IPS DF 6.9 (cell line): ENCODE measurements at regions not wholly inside any gene's neighbourhood (a gene's known extent, or its start where the extent isn't known, plus 50 kb on each side); places are given as distances from the start of the nearest gene placed in this dataset.

Experiments
- DNase-seq: peaks from one replicate; pipeline ENCODE4 v3.0.0-alpha.2; 2013; ENCODE audit warnings: low read depth, low spot score
- H3K27ac ChIP-seq: one replicate; pipeline ENCODE4 v1.5.1; 2013; ENCODE audit warnings: low read length, control low read depth
- H3K27me3 ChIP-seq: 2 replicates; pipeline ENCODE4 v1.6.1; 2013; ENCODE audit warnings: mild to moderate bottlenecking, low read length; ENCODE audit not compliant: control insufficient read depth, insufficient read depth
- H3K36me3 ChIP-seq: 2 replicates; pipeline ENCODE4 v1.6.1; 2013; ENCODE audit warnings: low read length; ENCODE audit not compliant: control insufficient read depth, insufficient read depth
- H3K4me1 ChIP-seq: 2 replicates; pipeline ENCODE4 v1.6.1; 2013; ENCODE audit warnings: low read length; ENCODE audit not compliant: control insufficient read depth, insufficient read depth
- H3K4me3 ChIP-seq: 2 replicates; pipeline ENCODE4 v1.5.1; 2013; ENCODE audit warnings: mild to moderate bottlenecking, low read length
- H3K9me3 ChIP-seq: 2 replicates; pipeline ENCODE4 v1.6.1; 2013; ENCODE audit warnings: low read length, inconsistent platforms; ENCODE audit not compliant: control insufficient read depth, insufficient read depth
- WGBS: extraction: QIAGEN DNeasy Blood & Tissue Kit; methylation state at CpG from one replicate; pipeline ENCODE4 v1.1.7; 2013; ENCODE audit warnings: mixed read lengths, missing lambda C conversion rate; ENCODE audit not compliant: insufficient read length, insufficient coverage; 5-methylcytosine and 5-hydroxymethylcytosine counted together

DNA sequence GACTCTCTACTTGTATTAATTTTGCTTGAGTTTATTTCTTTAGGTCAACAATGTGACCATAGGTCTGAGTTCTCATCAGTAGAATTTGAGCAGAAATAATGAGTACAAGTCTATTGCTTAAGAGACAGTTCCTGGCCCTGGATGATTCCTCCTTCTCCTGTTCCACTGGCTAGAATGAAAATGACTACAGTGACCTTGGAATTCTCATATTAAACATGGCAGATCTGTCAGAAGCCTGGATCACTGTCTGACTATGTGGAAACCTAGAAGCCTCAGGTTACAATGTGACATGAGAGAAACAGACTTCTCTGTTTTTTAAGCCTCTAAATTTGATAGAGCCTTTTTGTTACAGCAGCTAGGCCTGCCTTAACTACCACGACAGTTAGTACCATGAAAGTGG is 82.9 kb upstream of the MED14 start:
- Histone ChIP-seq H3K4me1 (no peaks in the 10 kb centered on the region), H3K36me3 (no peaks in the 10 kb centered on the region), H3K4me3 (no peak overlapping the region), H3K27ac (no peak overlapping the region), H3K9me3 (no peaks in the 10 kb centered on the region), H3K27me3 (no peaks in the 10 kb centered on the region)
- no peak for DNase-seq
- no CpG with 5 or more reads among the region's 1 CpG for WGBS

DNA sequence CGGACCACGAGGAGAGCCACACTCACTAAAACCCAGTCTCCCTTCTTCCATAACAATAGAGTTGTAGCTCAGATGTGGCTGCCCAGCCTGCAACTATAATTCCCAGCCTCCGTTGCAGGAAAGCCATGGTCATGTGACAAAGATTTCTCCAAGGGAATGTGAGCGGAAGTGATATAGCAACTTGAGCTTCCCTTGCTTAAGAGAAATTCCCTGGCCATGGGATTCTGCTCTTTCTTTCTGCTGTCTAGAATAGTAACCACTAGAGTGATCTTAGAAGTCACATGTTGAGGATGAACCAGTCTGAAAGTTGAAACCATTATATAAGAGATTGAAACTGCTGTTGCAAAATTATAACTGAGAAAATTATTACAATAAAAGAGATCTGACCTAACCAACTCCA is 86.4 kb upstream of the MED14 start:
- no peaks in the 10 kb centered on the region for H3K4me1 ChIP-seq
- no peaks in the 10 kb centered on the region for H3K36me3 ChIP-seq
- WGBS = no CpG with 5 or more reads among the region's 4 CpGs
- H3K4me3 ChIP-seq = no peak overlapping the region
- no peaks in the 10 kb centered on the region for H3K27me3 ChIP-seq
- DNase-seq = no peak
- H3K9me3 ChIP-seq = no peaks in the 10 kb centered on the region
- H3K27ac ChIP-seq = no peak overlapping the region

DNA sequence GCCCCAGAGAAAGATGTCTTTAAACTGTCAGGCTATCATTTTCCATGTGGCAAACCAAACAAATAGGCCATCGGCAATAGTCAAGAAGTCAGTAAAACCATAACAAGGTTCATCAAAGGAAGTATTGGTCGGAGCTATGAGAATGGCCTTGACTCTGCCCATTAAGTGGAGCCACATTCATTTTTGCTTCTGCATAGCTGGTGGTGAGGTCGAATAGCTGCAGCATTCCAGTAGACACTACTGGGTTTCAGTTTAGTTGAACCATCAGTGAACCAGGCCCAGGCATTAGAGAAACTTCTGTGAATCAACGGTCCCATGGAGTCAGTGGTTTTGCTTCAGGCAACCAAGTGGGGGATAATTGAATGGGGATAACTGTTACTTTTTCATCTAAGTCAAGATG is 92.0 kb upstream of the MED14 start:
- Histone ChIP-seq H3K4me3 (no peak overlapping the region), H3K9me3 (no peaks in the 10 kb centered on the region), H3K4me1 (no peaks in the 10 kb centered on the region), H3K27ac (no peak overlapping the region), H3K36me3 (no peaks in the 10 kb centered on the region), H3K27me3 (no peaks in the 10 kb centered on the region)
- no peak for DNase-seq
- no CpG with 5 or more reads among the region's 4 CpGs for WGBS

DNA sequence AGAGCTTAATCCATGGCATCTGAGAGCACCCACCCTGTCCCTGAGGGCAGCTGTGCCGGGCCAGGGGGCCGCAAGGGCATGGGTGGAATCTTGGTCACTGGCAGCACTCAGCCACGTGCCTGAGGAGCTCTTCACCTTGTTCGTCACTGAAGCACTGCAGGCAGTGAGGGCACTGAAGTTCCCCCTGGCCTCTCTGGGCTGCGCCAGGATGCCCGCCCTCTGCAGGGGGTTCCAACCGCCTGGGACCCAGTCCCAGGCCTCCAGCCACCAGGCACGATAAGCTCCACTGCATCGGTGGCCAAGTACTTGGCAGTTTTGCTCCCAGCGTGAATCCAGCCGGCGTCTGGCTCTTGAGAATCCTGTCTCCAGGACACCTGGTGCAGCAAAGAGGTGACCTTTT is 96.4 kb upstream of the MED14 start:
- no peaks in the 10 kb centered on the region for H3K27me3 ChIP-seq
- no peak overlapping the region for H3K4me3 ChIP-seq
- no peaks in the 10 kb centered on the region for H3K4me1 ChIP-seq
- H3K9me3 ChIP-seq = no peaks in the 10 kb centered on the region
- DNase-seq = no peak
- no peak overlapping the region for H3K27ac ChIP-seq
- WGBS = no CpG with 5 or more reads among the region's 12 CpGs
- no peaks in the 10 kb centered on the region for H3K36me3 ChIP-seq

DNA sequence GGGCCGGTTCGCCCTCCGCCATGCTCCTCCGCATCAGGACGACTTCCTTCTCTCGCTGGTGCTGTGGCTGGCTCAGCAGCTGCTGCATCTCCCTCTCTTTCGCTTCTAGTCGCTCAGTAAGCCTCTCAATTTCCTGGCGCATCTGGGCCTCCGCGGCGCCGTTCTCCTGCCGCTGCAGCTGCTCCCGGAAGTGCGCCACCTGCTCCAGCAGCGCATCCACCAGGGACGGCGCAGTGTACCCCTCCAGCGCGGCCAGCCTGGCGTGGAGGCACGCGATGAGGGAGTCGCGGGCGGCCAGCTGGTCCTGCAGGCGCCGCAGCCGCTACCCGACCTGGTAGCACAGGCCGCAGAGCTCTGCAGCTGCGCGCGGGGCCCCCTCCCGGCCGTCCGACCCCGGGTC is 97.4 kb upstream of the MED14 start:
- H3K36me3 ChIP-seq = no peaks in the 10 kb centered on the region
- H3K27ac ChIP-seq = no peak overlapping the region
- WGBS = no CpG with 5 or more reads among the region's 39 CpGs
- H3K4me1 ChIP-seq = no peaks in the 10 kb centered on the region
- no peaks in the 10 kb centered on the region for H3K9me3 ChIP-seq
- H3K4me3 ChIP-seq = no peak overlapping the region
- H3K27me3 ChIP-seq = no peaks in the 10 kb centered on the region
- DNase-seq = no peak

DNA sequence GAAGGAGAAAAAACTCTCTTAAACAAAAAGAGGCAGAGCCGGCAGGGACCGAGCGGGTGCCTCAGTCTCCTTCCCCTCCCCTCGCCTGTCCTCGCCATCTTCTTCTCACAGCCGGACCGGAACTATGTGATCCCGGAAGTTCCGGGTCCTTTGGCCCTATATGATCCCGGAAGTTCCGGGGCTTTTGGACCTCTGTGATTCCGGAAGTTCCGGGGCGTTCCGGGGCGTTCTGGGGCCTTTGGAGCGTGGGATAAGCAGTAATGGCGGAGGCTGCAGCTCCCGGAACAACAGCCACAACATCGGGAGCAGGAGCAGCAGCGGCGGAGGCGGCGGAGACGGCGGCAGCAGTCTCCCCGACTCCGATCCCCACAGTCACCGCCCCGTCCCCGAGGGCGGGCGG is 98.9 kb upstream of the MED14 start:
- Histone ChIP-seq H3K27ac (no peak overlapping the region), H3K36me3 (no peaks in the 10 kb centered on the region), H3K9me3 (no peaks in the 10 kb centered on the region), H3K4me1 (no peaks in the 10 kb centered on the region), H3K27me3 (no peaks in the 10 kb centered on the region), H3K4me3 (no peak overlapping the region)
- DNase-seq = no peak
- no CpG with 5 or more reads among the region's 33 CpGs for WGBS

DNA sequence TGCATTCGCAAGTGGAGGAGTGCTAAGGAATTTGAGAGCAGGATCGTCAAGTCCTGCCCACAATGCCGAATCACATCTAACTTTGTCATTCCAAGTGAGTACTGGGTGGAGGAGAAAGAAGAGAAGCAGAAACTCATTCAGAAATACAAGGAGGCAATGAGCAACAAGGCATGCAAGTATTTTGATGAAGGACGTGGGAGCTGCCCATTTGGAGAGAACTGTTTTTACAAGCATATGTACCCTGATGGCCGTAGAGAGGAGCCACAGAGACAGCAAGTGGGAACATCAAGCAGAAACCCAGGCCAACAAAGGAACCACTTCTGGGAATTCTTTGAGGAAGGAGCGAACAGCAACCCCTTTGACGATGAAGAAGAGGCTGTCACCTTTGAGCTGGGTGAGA is 100.2 kb upstream of the MED14 start:
- Histone ChIP-seq H3K4me1 (no peaks in the 10 kb centered on the region), H3K36me3 (no peaks in the 10 kb centered on the region), H3K4me3 (no peak overlapping the region), H3K27ac (no peak overlapping the region), H3K27me3 (no peaks in the 10 kb centered on the region), H3K9me3 (no peaks in the 10 kb centered on the region)
- WGBS = no CpG with 5 or more reads among the region's 7 CpGs
- no peak for DNase-seq

DNA sequence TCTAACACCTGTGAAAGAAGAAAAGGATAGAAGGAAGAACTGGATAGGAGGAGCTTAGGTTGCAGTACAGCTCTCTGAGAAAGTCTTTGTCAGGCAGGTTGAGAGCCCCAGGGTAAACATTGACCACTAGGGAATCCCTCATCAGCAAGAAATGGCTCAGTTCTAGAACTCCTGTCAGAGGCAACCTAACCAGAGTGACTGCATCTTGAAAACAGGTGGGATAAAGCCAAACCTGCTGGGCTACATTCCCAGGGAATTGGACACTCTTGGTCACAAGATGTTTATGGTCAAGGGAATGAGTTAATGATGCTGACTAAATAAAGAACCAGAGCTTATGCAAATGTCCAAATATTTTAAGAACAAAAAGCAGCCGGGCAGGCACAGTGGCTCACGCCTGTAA is 108.3 kb upstream of the MED14 start:
- Histone ChIP-seq H3K4me1 (no peaks in the 10 kb centered on the region), H3K27me3 (no peaks in the 10 kb centered on the region), H3K27ac (no peak overlapping the region), H3K36me3 (peaks cover 3% of the 10 kb centered on the region; the same call in 1 of the 2 replicates), H3K9me3 (no peaks in the 10 kb centered on the region; the same call in 1 of the 2 replicates), H3K4me3 (no peak overlapping the region)
- WGBS = no CpG with 5 or more reads among the region's 2 CpGs
- no peak for DNase-seq

DNA sequence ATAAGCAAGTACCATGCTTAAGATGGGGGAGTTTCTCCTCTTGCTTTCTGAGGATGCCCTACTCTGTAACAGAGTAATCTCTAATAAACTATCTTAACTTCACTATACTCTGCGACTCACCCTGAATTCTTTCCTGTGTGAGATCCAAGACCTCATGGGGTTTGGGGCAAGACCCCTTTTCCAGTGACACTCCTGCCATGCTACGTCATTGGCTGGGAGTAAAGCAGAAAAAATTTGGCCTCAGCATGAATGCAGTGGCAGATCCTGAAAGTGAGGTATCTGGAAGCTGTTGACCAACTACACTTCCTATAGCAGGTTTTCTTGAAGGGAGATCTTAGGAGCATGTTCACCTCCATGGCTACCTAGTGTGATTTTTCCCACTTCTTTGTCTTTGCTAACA is 109.1 kb upstream of the MED14 start:
- no peak overlapping the region for H3K4me3 ChIP-seq
- H3K27me3 ChIP-seq = no peaks in the 10 kb centered on the region
- no peaks in the 10 kb centered on the region for H3K4me1 ChIP-seq
- DNase-seq = no peak
- no peaks in the 10 kb centered on the region; the same call in 1 of the 2 replicates for H3K9me3 ChIP-seq
- WGBS = no CpG with 5 or more reads among the region's 2 CpGs
- peak overlapping the region; percentile 21 for H3K27ac ChIP-seq
- peaks cover 3% of the 10 kb centered on the region; the same call in 1 of the 2 replicates for H3K36me3 ChIP-seq

DNA sequence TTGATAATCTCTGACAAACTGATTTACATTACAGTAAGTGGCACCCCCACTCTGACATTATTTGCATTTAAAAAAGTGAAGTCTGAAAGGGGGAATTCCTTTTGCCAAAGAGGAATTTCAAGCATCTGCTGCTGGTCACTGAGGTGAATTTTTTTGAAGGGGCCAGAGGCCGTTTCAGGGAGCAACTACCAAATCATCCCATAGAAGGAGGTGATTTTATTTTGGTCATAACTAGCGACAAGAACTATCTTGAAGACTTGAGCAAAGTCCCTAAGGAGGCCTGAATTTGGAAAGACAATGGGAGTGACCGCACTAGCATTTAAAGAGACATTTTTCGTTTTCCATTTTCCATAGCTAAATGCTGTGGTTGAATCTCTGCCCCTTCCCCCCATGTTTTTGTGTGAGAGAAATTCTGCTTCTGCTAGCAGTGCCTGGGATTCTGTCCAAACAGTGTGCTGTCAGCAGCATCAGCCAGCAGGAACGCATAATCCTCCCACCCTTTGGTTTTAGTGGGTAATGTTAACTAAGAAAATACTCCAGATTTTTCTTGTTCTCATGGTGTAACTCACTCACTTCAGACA is 110.1 kb upstream of the MED14 start:
- no peaks in the 10 kb centered on the region for H3K27me3 ChIP-seq
- peaks cover 3% of the 10 kb centered on the region; the same call in 1 of the 2 replicates for H3K36me3 ChIP-seq
- H3K27ac ChIP-seq = peak overlapping the region; percentile 95
- DNase-seq = no peak
- no peaks in the 10 kb centered on the region for H3K4me1 ChIP-seq
- no peaks in the 10 kb centered on the region; the same call in 1 of the 2 replicates for H3K9me3 ChIP-seq
- no CpG with 5 or more reads among the region's 5 CpGs for whole genome bisulfite sequencing
- H3K4me3 ChIP-seq = no peak overlapping the region
